NCI-H510A treated with DMSO at 0.1 percent for 48 hours (cell line): ENCODE measurements at regions not wholly inside any gene's neighbourhood (a gene's known extent, or its start where the extent isn't known, plus 50 kb on each side); places are given as distances from the start of the nearest gene placed in this dataset.
A peak's percentile ranks its signal among the peaks of the same experiment; 100 is the strongest.

Experiments
- DNase-seq: peaks from one replicate; lab custom pipeline; 2025; lab: John Stamatoyannopoulos, UW

DNA sequence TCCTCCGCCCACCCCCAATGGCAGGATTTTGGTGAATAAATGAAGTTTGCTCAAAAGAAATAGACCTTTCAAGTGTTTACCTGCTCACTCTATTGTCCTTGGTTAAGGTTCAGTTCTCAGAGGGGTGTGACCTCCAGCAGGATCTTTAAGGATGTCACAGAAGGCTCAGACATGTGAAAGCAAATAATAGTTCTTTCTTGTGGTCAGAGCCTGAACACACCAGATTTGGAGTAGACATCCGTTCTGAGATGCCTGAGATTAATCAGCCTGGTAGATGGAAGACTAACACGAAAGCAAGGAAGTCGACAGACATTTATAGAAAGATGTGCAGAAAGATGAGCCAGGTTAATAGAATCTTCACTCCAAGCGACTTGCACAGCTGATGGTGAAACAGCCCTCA is 557.9 kb upstream of the CDH11 start:
- DNase-seq: no peak

DNA sequence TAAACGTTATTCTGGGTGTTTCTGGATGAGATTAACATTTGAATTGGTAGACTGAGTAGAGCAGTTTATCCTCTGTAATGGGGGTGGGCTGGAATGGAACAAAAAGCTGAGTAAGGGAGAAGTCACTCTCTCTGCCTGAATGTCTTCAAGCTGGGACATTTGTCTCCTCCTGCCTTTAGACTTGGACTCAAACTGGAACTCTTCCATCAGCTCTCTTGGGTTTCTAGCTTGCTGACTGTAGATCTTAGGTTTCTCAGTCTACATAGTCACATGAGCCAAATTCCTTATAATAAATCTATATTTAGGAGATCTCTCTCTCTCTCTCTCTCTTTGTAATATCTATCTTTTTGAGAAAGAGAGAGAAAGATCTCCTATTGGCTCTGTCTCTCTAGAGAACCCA is 553.3 kb upstream of the CDH11 start:
- no peak for DNase-seq

DNA sequence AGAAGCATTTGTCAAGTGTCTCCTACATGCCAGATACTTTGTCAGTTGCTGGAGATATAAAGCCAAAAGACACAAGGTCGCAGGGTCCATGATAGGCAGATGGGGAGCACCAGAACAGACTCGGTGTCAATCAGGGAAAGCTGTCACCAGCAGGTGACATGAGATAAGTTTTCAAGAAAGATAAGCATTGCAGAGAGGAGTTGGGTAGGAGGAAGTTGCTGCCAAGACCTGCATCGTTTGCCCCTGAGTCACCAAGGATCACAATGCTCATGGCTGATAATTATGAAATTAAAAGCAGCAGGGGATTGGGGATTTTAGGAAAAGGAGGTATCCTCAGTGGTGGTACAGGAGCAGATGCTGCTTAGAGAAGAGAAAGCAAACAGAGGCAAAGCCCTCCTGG is 551.1 kb upstream of the CDH11 start:
- DNase-seq: no peak

DNA sequence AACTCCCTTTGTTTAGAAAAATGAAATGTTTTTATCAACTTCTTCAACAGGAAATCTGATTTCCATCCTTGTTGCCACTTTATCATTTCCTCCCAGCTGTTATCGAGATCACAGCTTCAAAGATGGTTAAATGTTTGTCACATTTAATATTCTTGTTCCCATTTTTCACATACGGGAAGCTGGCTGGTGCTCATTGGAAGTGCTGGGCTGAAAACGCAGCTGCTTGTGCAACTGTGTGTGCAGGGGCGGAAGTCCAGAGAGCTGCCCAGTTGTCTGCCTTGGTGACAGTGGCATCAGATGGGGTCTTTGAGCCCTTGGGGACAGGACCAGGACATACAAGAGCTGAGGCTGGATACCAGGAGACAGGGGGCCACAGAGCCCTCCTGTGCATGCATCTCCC is 549.2 kb upstream of the CDH11 start:
- DNase-seq: no peak

DNA sequence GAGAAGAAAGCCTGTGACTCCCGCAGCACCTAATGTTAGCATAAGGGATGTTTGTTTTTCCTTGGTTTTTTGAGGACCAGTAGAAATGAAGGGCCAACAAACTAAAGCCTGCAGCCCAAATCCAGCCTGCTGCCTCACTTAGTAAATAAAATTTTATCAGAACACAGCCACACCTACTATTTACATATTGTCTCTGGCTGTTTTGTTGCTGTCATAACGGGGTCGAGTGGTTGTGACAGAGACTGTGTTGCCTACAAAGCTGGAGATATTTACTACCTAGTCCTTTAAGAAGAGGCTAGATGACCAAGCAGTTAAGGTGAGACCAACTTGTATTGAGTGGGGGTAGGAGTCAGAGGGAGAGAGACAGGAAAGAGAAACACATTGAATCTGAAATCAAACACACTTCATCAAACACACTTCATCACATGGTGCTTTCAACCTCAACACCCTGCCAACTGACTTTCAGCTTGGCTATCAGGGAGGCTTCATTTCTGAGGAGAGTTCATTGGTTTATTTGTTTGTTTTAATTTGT is 546.3 kb upstream of the CDH11 start:
- peak; percentile 41 for DNase-seq

DNA sequence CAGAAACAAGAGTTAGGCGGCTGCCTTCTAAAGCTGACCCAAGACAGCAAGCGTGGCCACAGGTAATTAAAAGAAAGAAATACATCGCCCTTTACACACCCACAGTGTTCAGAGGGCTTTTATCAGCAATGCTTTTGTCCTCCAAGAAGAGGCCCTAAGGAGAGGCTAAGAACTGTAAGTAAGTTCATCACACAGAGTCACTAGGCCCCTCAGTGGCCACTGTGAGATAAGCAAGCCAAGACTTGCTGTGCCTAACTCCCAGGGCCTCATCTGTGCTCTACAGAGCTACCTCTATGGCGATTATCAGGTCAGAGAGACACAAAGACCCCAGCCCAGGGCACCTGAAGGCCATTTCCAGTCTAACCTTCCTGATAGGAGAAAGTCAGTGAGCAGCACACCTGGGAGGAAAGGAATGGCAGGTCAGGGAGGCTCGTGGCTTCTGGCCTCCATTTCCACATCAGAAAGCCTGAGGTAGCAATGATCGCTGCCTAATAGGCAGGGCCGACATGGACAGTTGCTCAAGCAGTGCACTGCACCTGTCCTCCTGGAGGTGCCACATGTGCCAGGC is 545.2 kb upstream of the CDH11 start:
- DNase-seq: no peak

DNA sequence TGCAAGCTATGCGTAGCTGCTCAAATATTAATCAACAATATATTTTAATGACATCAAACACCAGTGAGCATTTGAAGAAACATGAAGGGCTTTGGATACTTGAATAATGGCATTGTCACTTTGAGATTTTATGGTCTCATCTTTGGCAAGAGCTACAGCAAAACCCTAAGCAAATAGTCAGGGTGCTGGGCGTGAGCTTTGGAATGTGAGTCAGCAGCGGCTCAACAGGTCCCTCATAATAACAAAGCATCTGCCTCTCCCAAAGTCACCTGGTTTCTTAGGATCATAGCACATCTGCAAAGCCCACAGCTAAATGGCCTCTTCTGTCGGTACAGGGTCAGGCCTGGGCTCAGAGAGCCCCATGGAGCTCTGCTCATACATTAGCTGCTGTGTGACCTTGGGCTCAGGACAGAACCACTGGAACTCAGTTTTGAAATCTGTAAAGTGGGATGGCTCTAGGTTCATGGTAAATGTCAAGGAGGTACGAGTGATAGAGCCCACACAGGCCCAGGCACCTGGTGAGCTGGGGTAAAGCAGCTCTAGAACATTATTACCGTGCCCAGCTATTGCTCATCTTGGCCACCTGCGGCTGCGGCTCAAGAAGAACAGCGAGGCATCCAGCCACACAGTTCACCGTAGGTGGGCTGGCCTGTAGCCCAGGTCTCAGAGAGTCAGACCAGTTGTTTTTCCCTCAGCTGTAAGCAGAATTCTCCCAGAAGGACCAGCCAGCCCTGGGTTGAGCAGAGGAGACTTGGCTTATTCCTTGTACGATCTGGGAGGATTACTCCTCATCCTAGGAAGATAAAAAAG is 544.5 kb upstream of the CDH11 start:
- no peak for DNase-seq

DNA sequence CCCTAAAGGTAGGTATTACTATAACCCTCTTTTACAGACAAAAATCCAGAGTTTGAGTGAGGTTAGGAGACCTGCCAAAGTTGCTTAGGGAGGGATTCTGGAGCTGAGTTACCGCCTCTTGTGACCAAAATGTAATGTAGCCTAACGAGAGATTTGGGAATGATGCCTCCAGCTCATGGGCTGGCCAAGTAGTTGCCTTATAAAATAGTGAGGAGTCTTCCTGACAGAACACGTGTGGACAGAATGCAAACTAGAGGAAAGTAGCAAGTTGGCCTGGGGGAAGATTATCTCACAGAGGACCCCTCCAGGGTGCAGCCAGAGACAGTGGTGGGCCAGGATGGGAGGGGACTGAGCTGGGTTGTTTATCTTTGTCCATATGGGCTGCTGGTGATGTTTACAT is 543.7 kb upstream of the CDH11 start:
- DNase-seq: no peak

DNA sequence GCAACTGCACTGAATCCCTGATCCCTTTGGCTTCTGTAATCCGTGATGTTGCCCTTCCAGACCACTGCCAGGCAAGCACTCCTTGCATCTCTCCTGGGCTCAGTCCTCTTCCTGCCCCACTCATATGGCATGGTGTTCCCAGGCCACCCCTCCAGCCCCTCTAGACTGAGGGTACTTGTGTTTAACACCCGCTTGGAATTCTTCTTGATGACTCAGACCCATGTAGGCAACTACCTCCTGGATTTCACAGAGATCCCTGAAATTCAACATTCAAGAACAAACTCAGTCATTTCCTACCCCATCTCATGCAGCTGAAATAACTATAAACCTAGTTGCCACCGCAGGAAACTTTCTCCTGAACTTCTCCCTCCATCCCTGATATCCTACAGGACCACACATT is 541.9 kb upstream of the CDH11 start:
- DNase-seq: no peak

DNA sequence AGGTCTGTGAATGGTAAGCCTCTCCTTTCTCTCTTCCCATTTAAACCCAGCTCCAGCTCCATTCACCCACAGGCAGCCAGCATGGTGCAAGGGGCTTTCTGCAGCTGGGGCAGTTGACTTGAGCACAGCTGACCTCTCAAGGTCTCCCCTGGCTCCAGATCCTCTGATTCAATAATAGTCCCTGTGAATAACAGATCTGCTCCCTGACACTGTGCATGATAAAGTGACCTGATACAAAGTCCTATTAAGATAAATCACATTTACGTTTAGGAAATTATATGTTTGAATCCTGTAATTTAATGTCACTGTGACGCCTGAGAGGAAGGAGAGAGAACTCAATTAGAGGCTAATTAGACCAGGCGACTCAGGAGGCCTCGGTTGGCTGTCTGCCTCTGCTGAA is 540.4 kb upstream of the CDH11 start:
- no peak for DNase-seq

DNA sequence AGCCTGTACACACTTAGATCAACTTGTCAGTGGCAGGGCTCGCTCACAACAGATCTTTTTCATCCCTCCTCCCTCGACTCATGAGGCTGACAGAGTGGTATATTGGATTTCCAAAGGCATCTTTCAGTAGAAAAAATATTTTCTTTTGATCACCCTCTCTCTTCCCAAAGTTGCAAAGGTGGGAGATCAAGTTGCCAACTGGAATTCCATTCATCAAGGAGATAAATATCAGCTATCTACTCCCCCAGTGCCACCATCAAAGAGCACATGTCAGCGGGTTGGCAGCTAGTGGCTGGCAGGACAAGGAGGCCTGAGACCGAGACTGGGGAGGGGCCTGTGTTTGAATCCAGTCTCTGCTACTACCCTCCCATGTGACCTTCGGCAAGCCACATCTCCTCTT is 539.7 kb upstream of the CDH11 start:
- DNase-seq: no peak

DNA sequence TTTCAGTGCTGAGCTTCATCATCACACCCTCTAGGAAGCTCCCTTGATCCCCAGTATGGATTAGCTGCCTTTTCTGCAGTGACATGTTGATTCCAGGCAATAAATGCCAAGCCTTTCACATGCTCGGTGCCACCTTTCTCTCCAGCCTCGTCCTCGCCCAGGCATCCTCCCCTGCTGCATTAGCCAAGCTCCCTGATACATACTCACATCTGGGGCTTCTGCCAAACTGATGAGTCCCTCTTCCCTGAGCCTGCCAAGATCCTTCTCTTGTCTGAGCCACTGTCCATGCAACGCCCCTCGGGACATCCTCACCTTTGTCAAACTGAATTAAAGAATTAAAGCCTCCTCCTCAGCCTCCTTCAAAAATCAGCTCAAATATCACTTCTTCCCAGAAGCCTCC is 538.5 kb upstream of the CDH11 start:
- DNase-seq: no peak

DNA sequence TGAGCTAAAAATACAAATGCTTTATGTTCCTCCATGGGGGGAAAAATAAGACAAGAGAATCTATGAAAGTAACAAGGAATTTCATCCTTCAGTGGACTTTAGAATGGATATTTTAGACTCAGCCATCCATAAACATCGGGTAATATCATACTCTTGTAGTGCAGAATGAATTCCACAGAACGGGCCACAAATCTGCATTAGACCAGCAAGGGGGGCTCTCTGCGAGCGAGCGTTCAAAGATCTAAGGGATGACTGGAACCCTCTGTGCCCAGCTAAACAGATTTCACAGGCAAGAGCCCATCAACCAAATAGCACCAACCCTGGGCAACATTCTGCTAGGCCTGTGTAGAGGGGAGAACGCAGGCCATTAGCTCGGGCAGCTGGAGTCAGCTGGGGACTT is 537.9 kb upstream of the CDH11 start:
- DNase-seq: no peak

DNA sequence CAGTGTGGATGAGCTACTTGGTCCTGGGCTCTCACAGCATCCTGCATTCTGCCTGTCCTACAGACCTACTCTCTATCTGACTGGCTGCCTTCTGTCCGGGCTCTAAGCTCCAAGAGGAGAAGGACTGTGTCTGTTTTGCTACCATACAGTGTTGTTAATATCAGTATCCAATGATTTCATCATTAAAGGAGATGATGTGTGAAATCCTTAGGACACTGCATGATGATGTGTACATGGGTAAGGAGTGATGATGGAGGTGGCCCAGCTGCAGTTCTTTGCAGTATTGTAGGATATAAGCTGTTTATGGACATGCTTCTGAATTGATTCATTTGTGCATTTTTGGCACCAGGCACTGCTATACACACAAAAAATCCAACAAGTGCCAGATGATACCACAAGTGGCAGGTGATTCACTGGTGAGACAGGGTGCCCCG is 536.9 kb upstream of the CDH11 start:
- no peak for DNase-seq

DNA sequence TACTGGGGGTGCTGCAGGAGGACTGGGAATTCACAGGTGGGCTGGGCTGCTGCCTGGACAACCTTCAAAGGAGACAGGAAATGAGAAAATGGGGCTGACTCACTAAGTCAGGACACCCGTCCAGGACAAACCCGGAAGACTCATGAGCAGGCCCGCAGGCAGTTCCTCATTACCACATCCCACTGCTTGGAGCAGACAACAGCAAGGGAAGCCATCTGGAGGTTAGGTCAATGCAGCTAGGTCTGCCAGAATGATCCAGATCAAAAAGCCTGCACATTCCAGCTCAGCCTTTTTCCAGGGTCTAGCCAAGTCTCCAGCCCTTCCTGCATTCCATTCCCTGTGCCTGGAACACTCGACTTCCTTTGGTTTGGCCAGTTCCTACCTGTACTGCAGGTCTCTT is 536.5 kb upstream of the CDH11 start:
- DNase-seq: no peak

DNA sequence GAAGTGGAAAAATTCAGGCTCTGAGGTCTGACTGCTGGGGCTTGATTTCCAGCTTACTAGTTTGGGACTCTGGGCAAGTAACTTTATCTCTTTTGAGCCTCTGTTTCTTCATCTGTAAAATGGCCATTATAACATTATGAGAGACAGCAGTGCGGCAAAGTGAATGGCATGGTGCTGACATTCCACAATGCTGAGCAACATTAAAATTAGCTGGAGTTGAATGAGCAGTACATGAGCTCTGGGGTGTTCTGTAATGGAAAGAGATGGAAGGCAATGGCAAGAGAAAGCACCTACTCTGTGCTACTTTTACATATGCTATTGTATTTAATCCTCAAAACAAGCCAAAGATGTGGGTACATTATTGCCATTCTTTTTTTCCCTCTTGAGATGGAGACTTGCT is 535.7 kb upstream of the CDH11 start:
- no peak for DNase-seq

DNA sequence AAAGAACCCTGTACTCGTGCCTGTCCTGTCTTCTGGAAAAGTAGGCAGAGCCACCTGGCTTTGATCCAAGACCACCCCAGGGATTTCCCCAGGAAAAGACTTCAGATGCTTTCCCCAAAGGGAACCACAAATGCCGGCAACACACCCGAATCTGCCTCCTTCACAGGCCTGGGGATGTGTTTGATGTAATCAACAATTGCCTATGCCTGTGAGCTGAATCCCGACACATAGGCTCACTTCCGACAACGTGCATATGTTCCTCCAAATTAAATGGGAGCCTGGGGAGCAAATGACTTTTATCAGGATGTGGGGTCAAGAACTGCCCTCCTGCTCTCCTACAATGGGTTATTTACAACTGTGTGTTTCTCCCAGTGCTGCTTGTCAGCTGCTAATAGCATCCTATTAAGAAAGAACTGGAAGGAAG is 535.2 kb upstream of the CDH11 start:
- DNase-seq: no peak

DNA sequence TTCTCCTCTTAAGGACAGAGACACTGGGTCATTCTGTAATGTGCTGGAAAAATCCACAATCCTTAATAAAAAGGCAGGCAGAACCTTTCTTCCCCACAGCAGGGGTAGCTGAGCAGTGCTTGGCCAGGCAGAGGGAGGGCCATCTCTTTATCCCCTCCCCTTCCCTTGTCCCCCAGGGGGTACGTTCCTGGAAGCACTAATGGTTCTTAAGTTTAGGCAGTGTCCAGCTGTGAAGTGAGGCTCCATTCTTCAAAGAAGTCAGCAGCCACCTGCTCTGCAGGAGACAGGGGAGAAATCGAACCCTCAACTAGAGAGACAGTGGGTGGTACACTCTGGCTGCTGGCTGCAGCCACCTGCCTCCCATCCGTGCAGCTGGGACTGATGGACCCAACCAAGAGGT is 533.9 kb upstream of the CDH11 start:
- DNase-seq: no peak

DNA sequence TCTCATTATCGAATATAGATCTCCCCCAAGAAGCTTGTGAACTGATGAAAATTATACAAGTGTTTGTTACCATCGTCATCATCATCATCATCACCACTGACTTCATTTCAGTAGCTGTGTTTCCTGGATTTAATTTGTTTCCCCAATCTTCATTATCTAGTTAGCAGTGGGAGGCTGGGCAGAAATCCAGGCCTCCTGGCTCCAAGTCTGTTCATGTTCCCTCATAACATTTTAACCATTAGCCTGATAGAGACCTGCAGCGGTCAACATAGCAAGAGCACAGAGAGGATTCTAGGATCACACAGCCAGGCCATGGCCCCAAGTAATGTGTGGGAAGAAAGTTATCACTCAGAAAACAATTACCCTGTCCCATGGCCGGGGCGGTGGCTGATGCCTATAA is 526.2 kb upstream of the CDH11 start:
- DNase-seq: no peak

DNA sequence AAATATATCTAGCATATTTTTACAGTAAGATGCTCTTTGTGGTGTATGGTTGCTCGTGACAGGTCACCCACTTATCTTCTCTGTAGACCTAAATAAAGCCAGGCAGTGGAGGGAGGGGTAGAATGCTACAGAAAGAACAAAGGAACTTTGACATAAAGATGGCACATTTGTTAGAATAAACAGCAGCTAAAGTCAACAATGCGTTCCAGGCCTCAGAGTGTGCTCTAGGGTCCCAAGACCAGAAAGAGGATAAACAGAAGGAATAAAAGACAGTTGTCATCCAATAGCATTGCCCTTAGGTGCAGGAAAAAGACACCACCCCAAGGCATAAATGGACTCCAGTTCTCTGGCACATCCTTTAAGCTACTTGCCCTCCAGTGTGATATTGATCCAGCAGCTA is 523.0 kb upstream of the CDH11 start:
- DNase-seq: peak; percentile 14

DNA sequence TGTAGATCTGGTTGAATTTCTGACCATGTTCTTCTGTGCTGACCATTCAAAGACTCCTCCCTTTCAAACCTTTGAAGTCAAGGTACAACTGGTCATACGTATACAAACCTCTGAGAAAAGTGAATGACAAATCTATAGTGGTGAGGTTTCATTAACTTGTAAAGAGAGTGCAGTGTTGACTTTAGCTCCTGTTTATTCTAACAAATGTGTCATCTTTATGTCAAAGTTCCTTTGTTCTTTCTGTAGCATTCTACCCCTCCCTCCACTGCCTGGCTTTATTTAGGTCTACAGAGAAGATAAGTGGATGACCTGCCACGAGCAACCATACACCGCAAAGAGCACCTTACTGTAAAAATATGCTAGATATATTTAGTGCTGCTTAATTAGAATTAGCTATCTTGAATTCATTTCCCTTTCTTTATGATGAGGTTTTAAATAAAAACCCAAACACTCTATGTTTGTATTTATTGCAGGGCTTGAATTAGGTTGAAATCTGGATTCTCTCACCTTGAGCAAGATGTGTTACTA is 520.0 kb upstream of the CDH11 start:
- peak; percentile 51 for DNase-seq

DNA sequence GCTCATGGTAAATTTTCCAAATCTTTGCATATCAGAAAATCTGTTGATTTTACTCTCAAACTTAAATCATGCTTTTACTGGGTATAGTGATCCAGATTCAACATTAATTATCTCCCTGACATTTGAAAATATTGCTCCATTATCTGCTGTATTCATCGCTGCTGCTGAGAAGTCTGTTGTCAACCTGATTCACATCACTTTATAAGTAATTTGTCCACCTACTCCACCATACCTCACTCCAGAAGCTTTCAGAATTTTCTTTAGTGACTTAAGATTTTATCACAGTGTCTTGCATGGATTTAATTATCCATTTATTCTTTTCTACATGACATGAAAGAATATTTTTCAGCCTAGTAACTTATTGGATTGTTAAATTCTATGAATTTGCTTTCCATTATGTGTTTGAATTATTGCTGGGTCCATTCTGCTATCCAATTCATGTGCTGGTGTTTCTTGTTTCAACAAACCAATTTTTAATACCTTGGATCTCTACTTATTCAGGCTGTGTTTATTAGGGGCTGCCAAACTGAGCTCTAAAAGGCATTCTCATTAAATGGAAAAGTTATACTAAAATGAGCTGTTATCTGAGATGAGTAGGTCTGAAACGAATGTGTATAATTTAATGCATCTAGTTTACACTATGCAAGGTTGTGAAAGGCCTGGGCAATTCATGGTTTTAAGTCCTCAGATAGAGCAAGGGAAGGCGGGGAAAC is 519.3 kb upstream of the CDH11 start:
- no peak for DNase-seq

DNA sequence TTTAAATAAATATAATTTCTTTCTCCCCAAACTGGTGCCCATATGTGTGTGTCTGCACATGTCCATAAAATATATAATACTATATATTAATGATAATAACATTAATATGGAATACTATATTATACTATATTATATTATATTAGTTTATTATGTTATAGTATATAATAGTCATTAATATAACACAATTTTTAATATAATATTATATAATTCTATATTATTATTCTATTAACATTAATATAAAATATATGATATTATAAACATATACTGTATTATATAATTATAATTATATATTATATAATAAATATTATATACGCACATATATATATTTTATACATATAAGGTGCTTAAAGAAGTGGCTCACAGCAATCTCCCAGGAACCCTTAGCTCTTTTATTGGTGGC is 513.0 kb upstream of the CDH11 start:
- no peak for DNase-seq
